ENCODE measurements at regions not wholly inside any gene's neighbourhood (a gene's known extent, or its start where the extent isn't known, plus 50 kb on each side); places are given as distances from the start of the nearest gene placed in this dataset.

GRCh38 chr2:122210065-122210464 is 454.6 kb downstream of the TSN start:
- ATAC-seq (ENCODE audit: low FRiP score in 2 of 2) (no peak), DNase-seq (no peak)
- Histone ChIP-seq H3K27me3 (no peaks in the 10 kb centered on the region), H3K4me3 (no peak overlapping the region), H3K4me1 (no peaks in the 10 kb centered on the region), H3K27ac (no peak overlapping the region), H3K36me3 (no peaks in the 10 kb centered on the region), H3K9me3 (no peaks in the 10 kb centered on the region)
- WGBS, 2 donors = 90 to 95% methylated on average over 4 of the region's 4 CpGs
- TF ChIP-seq EP300 (IDR thresholded peaks at IDR 0.05) (no peak), CTCF (IDR thresholded peaks at IDR 0.05) (no peak), POLR2AphosphoS5 (IDR thresholded peaks at IDR 0.05) (no peak)

GRCh38 chr2:122210898-122211856 is 455.7 kb downstream of the TSN start:
- no peak for TF ChIP-seq POLR2A (IDR thresholded peaks at IDR 0.05)
- TF ChIP-seq EP300 (IDR thresholded peaks at IDR 0.05) = no peak
- TF ChIP-seq POLR2AphosphoS5 (IDR thresholded peaks at IDR 0.05) = no peak
- no peaks in the 10 kb centered on the region for H3K4me1 ChIP-seq
- H3K27ac ChIP-seq = no peak overlapping the region
- no peaks in the 10 kb centered on the region for H3K27me3 ChIP-seq
- H3K9me3 ChIP-seq = no peaks in the 10 kb centered on the region
- 87 to 89% methylated on average over 8 of the region's 8 CpGs for whole genome bisulfite sequencing, 2 donors
- H3K4me3 ChIP-seq = no peak overlapping the region
- H3K36me3 ChIP-seq = no peaks in the 10 kb centered on the region
- no peak for ATAC-seq (ENCODE audit: low FRiP score in 2 of 2)
- no peak for DNase-seq

GRCh38 chr2:122213312-122213711 is 457.9 kb downstream of the TSN start:
- Histone ChIP-seq H3K27me3 (no peaks in the 10 kb centered on the region), H3K27ac (no peak overlapping the region), H3K4me3 (no peak overlapping the region), H3K4me1 (no peaks in the 10 kb centered on the region), H3K9me3 (no peaks in the 10 kb centered on the region), H3K36me3 (no peaks in the 10 kb centered on the region)
- TF ChIP-seq POLR2A (IDR thresholded peaks at IDR 0.05) = no peak
- no peak for TF ChIP-seq POLR2AphosphoS5 (IDR thresholded peaks at IDR 0.05)
- TF ChIP-seq CTCF (IDR thresholded peaks at IDR 0.05) = no peak
- no peak for TF ChIP-seq EP300 (IDR thresholded peaks at IDR 0.05)
- DNase-seq = no peak
- 91 to 92% methylated on average over 4 of the region's 4 CpGs for WGBS, 2 donors
- ATAC-seq (ENCODE audit: low FRiP score in 2 of 2) = no peak

GRCh38 chr2:122216071-122216470 is 460.6 kb downstream of the TSN start:
- Histone ChIP-seq H3K27ac (no peak overlapping the region), H3K4me3 (no peak overlapping the region), H3K4me1 (no peaks in the 10 kb centered on the region), H3K36me3 (no peaks in the 10 kb centered on the region), H3K9me3 (no peaks in the 10 kb centered on the region), H3K27me3 (no peaks in the 10 kb centered on the region)
- no peak for DNase-seq
- no peak for ATAC-seq (ENCODE audit: low FRiP score in 2 of 2)
- no peak for TF ChIP-seq POLR2A (IDR thresholded peaks at IDR 0.05)
- no peak for TF ChIP-seq EP300 (IDR thresholded peaks at IDR 0.05)
- TF ChIP-seq CTCF (IDR thresholded peaks at IDR 0.05) = no peak
- no peak for TF ChIP-seq POLR2AphosphoS5 (IDR thresholded peaks at IDR 0.05)

GRCh38 chr2:122216901-122217300 is 461.4 kb downstream of the TSN start:
- WGBS, 2 donors = 89 to 94% methylated on average over 4 of the region's 4 CpGs
- Histone ChIP-seq H3K4me1 (no peaks in the 10 kb centered on the region), H3K27me3 (no peaks in the 10 kb centered on the region), H3K9me3 (no peaks in the 10 kb centered on the region), H3K27ac (no peak overlapping the region), H3K4me3 (no peak overlapping the region), H3K36me3 (no peaks in the 10 kb centered on the region)
- DNase-seq = no peak
- no peak for TF ChIP-seq POLR2AphosphoS5 (IDR thresholded peaks at IDR 0.05)
- TF ChIP-seq EP300 (IDR thresholded peaks at IDR 0.05) = no peak
- no peak for TF ChIP-seq CTCF (IDR thresholded peaks at IDR 0.05)
- TF ChIP-seq POLR2A (IDR thresholded peaks at IDR 0.05) = no peak
- ATAC-seq (ENCODE audit: low FRiP score in 2 of 2) = no peak
